ENCODE measurements at regions not wholly inside any gene's neighbourhood (a gene's known extent, or its start where the extent isn't known, plus 50 kb on each side); places are given as distances from the start of the nearest gene placed in this dataset.
"Not testable (repeated sequence)": the region's sequence is repeated elsewhere in the genome, so short reads cannot be mapped to it uniquely, and the experiment has no call there.

- intact Hi-C loops (cut with micrococcal nuclease) = no loop called here
- H3K4me3 Mint-ChIP-seq = peak overlapping the region; percentile 80
- H3K9me3 Mint-ChIP-seq = peaks cover 55% of the 10 kb centered on the region
- peaks cover 14% of the 10 kb centered on the region for H3K27me3 Mint-ChIP-seq
- peaks cover 6% of the 10 kb centered on the region for H3K36me3 Mint-ChIP-seq (ENCODE audit: low read depth)
- H3K4me1 Mint-ChIP-seq (ENCODE audit: low read depth) = peaks cover 19% of the 10 kb centered on the region
- peak overlapping the region; percentile 74 for H3K27ac Mint-ChIP-seq
Observed at GRCh38 chr9:63817622-63818518, 1467.1 kb downstream of the FOXD4L5 start.

- Mint-ChIP-seq H3K27ac (peak overlapping the region; percentile 74), H3K9me3 (peaks cover 52% of the 10 kb centered on the region), H3K27me3 (peaks cover 14% of the 10 kb centered on the region), H3K4me1 (ENCODE audit: low read depth) (peaks cover 19% of the 10 kb centered on the region), H3K4me3 (peak overlapping the region; percentile 80), H3K36me3 (ENCODE audit: low read depth) (peaks cover 6% of the 10 kb centered on the region)
- intact Hi-C loops (cut with micrococcal nuclease) = no loop called here
Observed at GRCh38 chr9:63816751-63817621, 1468.0 kb downstream of the FOXD4L5 start.

- Mint-ChIP-seq H3K4me1 (ENCODE audit: low read depth) (peaks cover 19% of the 10 kb centered on the region), H3K9me3 (peaks cover 62% of the 10 kb centered on the region), H3K27me3 (peaks cover 14% of the 10 kb centered on the region)
- intact Hi-C loops (cut with micrococcal nuclease); H3K4me3 Mint-ChIP-seq; H3K27ac Mint-ChIP-seq; H3K36me3 Mint-ChIP-seq (ENCODE audit: low read depth): not testable (repeated sequence)
Observed at GRCh38 chr9:63814970-63815669, 1469.9 kb downstream of the FOXD4L5 start.

DNA sequence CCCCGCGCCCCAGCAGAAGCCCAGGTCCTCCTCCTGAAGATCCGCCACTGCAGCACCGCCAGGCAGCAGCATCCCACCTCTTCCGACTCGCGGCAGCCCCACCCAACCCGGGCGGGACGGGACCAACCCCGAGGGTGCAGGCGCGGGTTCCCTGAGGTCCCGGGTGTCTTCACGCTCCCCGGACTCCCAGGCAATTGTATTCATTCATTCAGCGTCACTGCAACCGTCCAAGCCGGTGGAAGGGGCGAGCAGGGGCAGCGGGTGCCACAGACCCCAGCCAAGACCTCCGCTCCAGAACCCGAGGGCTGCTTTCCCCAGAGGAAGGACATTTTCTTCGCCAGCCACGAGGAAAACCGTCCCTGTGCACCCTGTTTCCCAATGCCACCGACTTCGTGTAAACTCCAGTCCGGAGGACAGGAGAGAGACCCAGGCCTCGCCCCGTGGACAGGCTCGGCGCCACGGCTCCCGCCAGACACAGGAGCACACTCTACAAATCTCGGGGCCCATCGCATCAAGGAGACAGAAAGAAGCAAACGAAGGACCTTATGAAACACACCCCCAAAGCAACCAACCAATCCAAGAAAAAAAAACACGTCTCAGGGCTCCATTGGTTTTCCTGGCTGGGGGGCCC lies 1471.5 kb downstream of the FOXD4L5 start:
- H3K27ac Mint-ChIP-seq; intact Hi-C loops (cut with micrococcal nuclease); H3K4me3 Mint-ChIP-seq; H3K36me3 Mint-ChIP-seq (ENCODE audit: low read depth): not testable (repeated sequence)
- peaks cover 19% of the 10 kb centered on the region for H3K4me1 Mint-ChIP-seq (ENCODE audit: low read depth)
- H3K27me3 Mint-ChIP-seq = peaks cover 14% of the 10 kb centered on the region
- peaks cover 70% of the 10 kb centered on the region for H3K9me3 Mint-ChIP-seq

DNA sequence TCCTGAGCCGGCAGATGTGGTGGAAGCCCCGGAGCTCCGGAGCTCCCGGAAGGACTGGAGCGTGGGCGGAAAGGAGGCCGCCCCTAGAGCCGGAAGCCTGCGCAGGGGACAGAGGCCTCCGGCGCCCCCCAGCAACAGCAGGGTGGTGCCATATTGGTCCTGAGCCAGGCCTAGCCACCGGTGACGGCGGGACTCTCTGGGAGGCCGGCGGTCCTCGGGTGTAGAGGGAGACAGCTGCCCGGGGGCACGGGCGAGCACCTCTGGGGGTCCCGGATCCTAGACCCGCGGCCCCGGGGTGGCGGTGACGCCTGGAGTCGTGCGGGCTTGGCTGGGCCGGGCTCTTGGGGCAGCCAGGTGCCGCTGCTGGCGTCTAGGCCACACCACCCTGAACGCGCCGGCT lies 1472.2 kb downstream of the FOXD4L5 start:
- H3K27me3 Mint-ChIP-seq; H3K4me3 Mint-ChIP-seq; H3K27ac Mint-ChIP-seq; intact Hi-C loops (cut with micrococcal nuclease); H3K36me3 Mint-ChIP-seq (ENCODE audit: low read depth): not testable (repeated sequence)
- Mint-ChIP-seq H3K4me1 (ENCODE audit: low read depth) (peaks cover 14% of the 10 kb centered on the region), H3K9me3 (peaks cover 68% of the 10 kb centered on the region)

DNA sequence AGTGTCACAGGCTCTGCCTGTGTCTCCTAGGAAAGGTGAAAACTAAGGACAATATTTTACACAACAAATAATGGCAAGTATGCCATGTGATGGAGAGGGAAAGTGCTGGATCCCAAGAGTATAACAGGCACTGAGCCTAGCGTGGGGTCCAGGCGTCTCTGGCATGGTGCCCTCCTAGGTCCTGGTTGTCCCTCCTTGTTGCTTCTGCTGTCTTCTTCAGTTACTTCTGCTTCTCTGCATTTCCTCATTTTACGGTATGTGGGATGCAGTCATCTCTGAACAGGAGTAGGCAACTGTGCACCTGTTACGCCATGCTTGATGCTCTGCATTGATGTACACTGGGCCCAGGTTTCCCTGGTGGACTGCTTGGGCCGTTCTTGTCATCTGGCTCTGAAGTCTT lies 1480.8 kb downstream of the FOXD4L5 start:
- H3K9me3 Mint-ChIP-seq = peaks cover 48% of the 10 kb centered on the region
- intact Hi-C loops (cut with micrococcal nuclease); H3K27ac Mint-ChIP-seq; H3K4me1 Mint-ChIP-seq (ENCODE audit: low read depth); H3K36me3 Mint-ChIP-seq (ENCODE audit: low read depth); H3K27me3 Mint-ChIP-seq; H3K4me3 Mint-ChIP-seq: not testable (repeated sequence)

DNA sequence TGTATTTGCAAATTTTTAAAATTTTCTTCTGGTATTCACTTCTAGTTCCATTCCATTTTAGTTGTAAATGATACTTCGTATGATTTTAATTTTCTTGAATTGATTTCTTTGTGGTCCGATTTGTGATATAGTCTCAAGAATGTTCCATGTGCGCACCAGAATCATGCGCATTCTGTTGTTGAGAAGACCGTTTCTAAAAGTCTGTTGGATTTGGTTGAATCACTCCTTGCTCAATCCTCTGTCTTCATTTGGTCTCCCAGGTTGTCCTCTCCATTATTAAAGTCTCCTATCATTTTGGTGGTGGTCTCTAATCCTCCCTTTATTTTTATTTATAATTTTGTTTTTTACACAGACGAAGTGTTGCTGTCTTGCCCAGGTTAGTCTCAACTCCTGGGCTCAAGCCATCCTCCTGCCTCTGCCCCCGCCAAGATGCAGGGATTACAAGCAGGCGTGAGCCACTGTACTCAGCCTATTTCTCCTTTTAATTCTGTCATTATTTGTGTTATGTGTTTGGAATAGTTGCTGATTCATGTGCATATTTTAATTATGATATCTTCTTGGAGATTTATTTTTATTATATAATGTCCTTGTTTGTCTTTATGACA lies 1490.8 kb downstream of the FOXD4L5 start:
- H3K36me3 Mint-ChIP-seq (ENCODE audit: low read depth); H3K27ac Mint-ChIP-seq; H3K27me3 Mint-ChIP-seq; H3K4me1 Mint-ChIP-seq (ENCODE audit: low read depth); H3K4me3 Mint-ChIP-seq; intact Hi-C loops (cut with micrococcal nuclease): not testable (repeated sequence)
- peaks cover 43% of the 10 kb centered on the region for H3K9me3 Mint-ChIP-seq

DNA sequence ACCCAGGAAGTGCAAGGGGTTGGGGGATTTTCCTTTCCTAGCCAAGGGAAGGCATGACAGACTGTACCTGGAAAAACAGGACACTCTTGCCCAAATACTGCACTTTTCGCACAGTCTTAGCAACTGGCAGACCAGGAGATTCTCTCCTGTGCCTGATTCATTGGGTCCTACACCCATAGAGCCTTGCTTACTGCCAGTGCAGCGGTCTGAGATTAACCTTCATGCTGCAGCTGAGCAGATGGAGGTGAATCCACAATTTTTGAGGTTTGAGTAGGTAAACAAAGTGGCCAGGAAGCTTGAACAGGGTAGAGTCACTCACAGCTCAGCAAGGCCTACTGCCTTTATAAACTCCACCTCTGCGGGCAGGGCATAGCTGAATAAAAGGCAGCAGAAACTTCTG lies 1497.6 kb downstream of the FOXD4L5 start:
- intact Hi-C loops (cut with micrococcal nuclease); H3K27ac Mint-ChIP-seq; H3K4me1 Mint-ChIP-seq (ENCODE audit: low read depth); H3K36me3 Mint-ChIP-seq (ENCODE audit: low read depth); H3K4me3 Mint-ChIP-seq; H3K27me3 Mint-ChIP-seq: not testable (repeated sequence)
- peaks cover 59% of the 10 kb centered on the region for H3K9me3 Mint-ChIP-seq

- H3K4me1 Mint-ChIP-seq (ENCODE audit: low read depth); intact Hi-C loops (cut with micrococcal nuclease); H3K36me3 Mint-ChIP-seq (ENCODE audit: low read depth); H3K4me3 Mint-ChIP-seq; H3K27ac Mint-ChIP-seq; H3K27me3 Mint-ChIP-seq: not testable (repeated sequence)
- peaks cover 36% of the 10 kb centered on the region for H3K9me3 Mint-ChIP-seq
Observed at GRCh38 chr9:63785059-63785458, 1500.0 kb downstream of the FOXD4L5 start.

DNA sequence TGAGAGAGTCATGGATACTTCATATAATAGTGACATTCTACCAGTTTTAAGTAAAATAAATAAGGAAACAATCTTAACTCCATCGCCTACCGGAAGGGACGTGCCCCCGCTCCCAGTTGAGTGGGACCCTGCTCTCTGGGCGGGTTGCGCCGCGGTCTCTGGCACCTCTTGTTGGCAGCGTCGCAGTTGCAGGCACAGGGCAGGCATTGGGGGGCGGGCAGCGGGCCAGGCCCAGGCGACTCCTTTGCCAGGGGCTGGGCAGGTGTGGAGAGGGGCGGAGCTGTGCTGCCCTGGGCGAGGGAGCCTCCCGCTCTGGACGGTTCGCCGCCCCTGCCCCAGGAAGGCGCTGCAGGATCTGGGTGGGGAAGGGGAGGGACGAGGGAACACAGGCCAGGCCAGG lies 1500.6 kb downstream of the FOXD4L5 start:
- H3K27ac Mint-ChIP-seq, H3K4me3 Mint-ChIP-seq: not testable (repeated sequence)

DNA sequence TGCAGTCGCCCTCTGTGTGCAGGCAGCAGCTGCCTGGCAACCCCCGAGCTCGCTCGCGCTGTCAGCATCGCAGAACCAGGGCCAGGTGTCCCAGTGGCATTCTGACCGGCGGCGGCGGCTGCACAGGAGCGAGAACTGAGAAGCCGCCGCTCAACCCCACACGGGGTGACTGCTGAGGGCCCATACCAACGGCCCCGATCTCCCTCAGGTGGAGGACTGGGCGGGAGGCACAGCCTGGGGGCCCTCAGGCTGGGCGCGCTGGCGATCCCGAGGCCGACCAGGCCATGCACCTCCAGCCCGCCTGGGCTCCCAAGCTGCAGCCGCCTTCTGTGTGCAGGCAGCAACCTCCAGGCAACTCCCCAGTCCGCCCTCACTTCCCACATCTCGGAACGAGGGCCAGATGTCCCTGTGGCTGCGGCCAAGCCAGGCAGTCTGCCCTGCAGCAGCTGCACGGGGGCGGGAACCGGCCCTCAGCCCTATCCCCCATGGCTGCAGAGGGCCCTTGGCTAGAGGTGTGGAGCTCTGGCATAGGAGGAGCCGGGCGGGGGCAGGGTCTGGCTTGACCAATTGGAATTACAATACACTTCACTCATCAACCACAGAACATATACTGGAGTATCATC lies 1503.1 kb downstream of the FOXD4L5 start:
- H3K27ac Mint-ChIP-seq; intact Hi-C loops (cut with micrococcal nuclease); H3K4me1 Mint-ChIP-seq (ENCODE audit: low read depth); H3K27me3 Mint-ChIP-seq; H3K36me3 Mint-ChIP-seq (ENCODE audit: low read depth); H3K4me3 Mint-ChIP-seq: not testable (repeated sequence)
- H3K9me3 Mint-ChIP-seq = peaks cover 10% of the 10 kb centered on the region

More for the DNA sequence above, 1500.6 kb downstream of the FOXD4L5 start:
- H3K27me3 Mint-ChIP-seq; H3K4me1 Mint-ChIP-seq (ENCODE audit: low read depth); H3K36me3 Mint-ChIP-seq (ENCODE audit: low read depth); intact Hi-C loops (cut with micrococcal nuclease): not testable (repeated sequence)
- H3K9me3 Mint-ChIP-seq = peaks cover 29% of the 10 kb centered on the region

GRCh38 chr9:63781390-63781789 lies 1503.6 kb downstream of the FOXD4L5 start:
- H3K36me3 Mint-ChIP-seq (ENCODE audit: low read depth); H3K4me1 Mint-ChIP-seq (ENCODE audit: low read depth); intact Hi-C loops (cut with micrococcal nuclease); H3K4me3 Mint-ChIP-seq; H3K27ac Mint-ChIP-seq; H3K27me3 Mint-ChIP-seq: not testable (repeated sequence)
- H3K9me3 Mint-ChIP-seq = peaks cover 10% of the 10 kb centered on the region

GRCh38 chr9:63776220-63776619 lies 1508.8 kb downstream of the FOXD4L5 start:
- H3K9me3 Mint-ChIP-seq; H3K4me3 Mint-ChIP-seq; H3K27ac Mint-ChIP-seq; H3K27me3 Mint-ChIP-seq; H3K4me1 Mint-ChIP-seq (ENCODE audit: low read depth); H3K36me3 Mint-ChIP-seq (ENCODE audit: low read depth); intact Hi-C loops (cut with micrococcal nuclease): not testable (repeated sequence)

All from dendritic cell treated with granulocyte-macrophage colony-stimulating factor and Interleukin-4, amounts not matched to agents 40 ng/mL and 50 ng/mL, for 4 days (primary cell).